ENCODE measurements at regions not wholly inside any gene's neighbourhood (a gene's known extent, or its start where the extent isn't known, plus 50 kb on each side); places are given as distances from the start of the nearest gene placed in this dataset.

- Histone ChIP-seq H3K36me3 (no peaks in the 10 kb centered on the region), H3K27ac (no peak overlapping the region), H3K27me3 (no peaks in the 10 kb centered on the region), H3K9me3 (no peaks in the 10 kb centered on the region), H3K4me3 (replicated peaks in 1 of 3) (no peak overlapping the region), H3K4me1 (no peaks in the 10 kb centered on the region)
- no peak for DNase-seq
- TF ChIP-seq POLR2A (IDR thresholded peaks at IDR 0.05), result no peak
- TF ChIP-seq CTCF (IDR thresholded peaks at IDR 0.05), result no peak
- 88 to 92% methylated on average over 1 of the region's 1 CpG for WGBS, 2 donors
- intact Hi-C loops (cut with DNase I), result no loop called here
Measured at GRCh38 chrX:95823796-95824195, 860.8 kb upstream of the DIAPH2 start.

- no peak for DNase-seq
- no peaks in the 10 kb centered on the region for H3K36me3 ChIP-seq
- no peak overlapping the region for H3K4me3 ChIP-seq (replicated peaks in 1 of 3)
- WGBS, 2 donors, result 40 to 98% methylated on average over 1 to 4 of the region's 6 CpGs
- H3K9me3 ChIP-seq, result no peaks in the 10 kb centered on the region
- no peak overlapping the region for H3K27ac ChIP-seq
- intact Hi-C loops (cut with DNase I), result no loop called here
- H3K27me3 ChIP-seq, result no peaks in the 10 kb centered on the region
- H3K4me1 ChIP-seq, result no peaks in the 10 kb centered on the region
- no peak for TF ChIP-seq CTCF (IDR thresholded peaks at IDR 0.05)
- no peak for TF ChIP-seq POLR2A (IDR thresholded peaks at IDR 0.05)
Measured at GRCh38 chrX:95835223-95835622, 849.4 kb upstream of the DIAPH2 start.

DNA sequence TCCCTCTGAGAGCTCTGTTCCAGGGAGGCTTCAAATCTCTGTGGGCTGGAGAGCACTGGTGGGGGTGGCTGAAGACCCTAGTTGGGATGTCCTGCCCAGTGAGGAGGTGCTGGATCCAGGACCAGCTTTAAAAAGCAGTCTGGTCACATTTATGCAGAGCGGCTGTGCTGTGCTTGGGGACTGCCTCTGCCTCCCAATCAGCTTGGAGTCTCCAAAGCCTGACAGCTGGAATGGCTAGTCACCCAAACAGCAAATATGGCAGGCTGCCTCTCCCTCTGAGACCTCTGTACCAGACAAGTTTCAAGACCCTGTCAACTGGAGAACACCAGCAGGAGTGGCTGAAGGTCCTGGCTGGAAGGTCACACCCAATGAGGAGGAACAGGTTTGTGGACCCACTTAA, 848.1 kb upstream of the DIAPH2 start:
- TF ChIP-seq CTCF (IDR thresholded peaks at IDR 0.05) (no peak), POLR2A (IDR thresholded peaks at IDR 0.05) (no peak)
- DNase-seq, result no peak
- intact Hi-C loops (cut with DNase I), result no loop called here
- no CpG with 5 or more reads among the region's 1 CpG for WGBS, 2 donors
- H3K9me3 ChIP-seq, result no peaks in the 10 kb centered on the region
- no peak overlapping the region for H3K4me3 ChIP-seq (replicated peaks in 1 of 3)
- H3K4me1 ChIP-seq, result no peaks in the 10 kb centered on the region
- no peaks in the 10 kb centered on the region for H3K27me3 ChIP-seq
- H3K36me3 ChIP-seq, result no peaks in the 10 kb centered on the region
- no peak overlapping the region for H3K27ac ChIP-seq

- Histone ChIP-seq H3K9me3 (no peaks in the 10 kb centered on the region), H3K36me3 (no peaks in the 10 kb centered on the region), H3K27ac (no peak overlapping the region), H3K4me1 (no peaks in the 10 kb centered on the region), H3K27me3 (no peaks in the 10 kb centered on the region), H3K4me3 (replicated peaks in 1 of 3) (no peak overlapping the region)
- TF ChIP-seq POLR2A (IDR thresholded peaks at IDR 0.05) (no peak), CTCF (IDR thresholded peaks at IDR 0.05) (no peak)
- intact Hi-C loops (cut with DNase I), result no loop called here
- no peak for DNase-seq
Measured at GRCh38 chrX:95841863-95842262, 842.8 kb upstream of the DIAPH2 start.

DNA sequence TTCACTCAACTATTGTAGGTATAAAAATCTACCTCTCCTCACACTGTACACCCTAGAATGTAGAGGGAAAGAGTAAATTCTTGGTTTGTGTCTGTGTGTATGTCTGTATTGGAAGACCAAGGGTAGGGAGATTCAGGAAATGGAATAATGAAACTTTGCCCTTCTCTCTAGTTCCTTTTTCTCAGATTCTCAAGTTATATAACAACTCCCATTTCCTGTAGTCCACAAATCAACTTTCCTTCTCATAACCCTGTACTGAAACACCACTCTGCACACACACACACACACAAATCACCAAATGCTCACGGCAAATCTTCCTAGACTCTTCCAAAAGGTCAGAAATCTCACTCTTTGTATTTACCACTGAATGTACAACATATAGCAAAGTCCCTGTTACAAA, 824.5 kb upstream of the DIAPH2 start:
- H3K27me3 ChIP-seq, result no peaks in the 10 kb centered on the region
- H3K36me3 ChIP-seq, result no peaks in the 10 kb centered on the region
- H3K4me3 ChIP-seq (replicated peaks in 1 of 3), result no peak overlapping the region
- intact Hi-C loops (cut with DNase I), result no loop called here
- no peak for TF ChIP-seq POLR2A (IDR thresholded peaks at IDR 0.05)
- TF ChIP-seq CTCF (IDR thresholded peaks at IDR 0.05), result no peak
- 82 to 86% methylated on average over 1 of the region's 1 CpG for WGBS, 2 donors
- no peaks in the 10 kb centered on the region for H3K9me3 ChIP-seq
- H3K27ac ChIP-seq, result no peak overlapping the region
- no peak for DNase-seq
- H3K4me1 ChIP-seq, result no peaks in the 10 kb centered on the region
